SK-N-SH (cell line): ENCODE measurements at regions not wholly inside any gene's neighbourhood (a gene's known extent, or its start where the extent isn't known, plus 50 kb on each side); places are given as distances from the start of the nearest gene placed in this dataset.

Experiments
- CTCF ChIA-PET: fragments of 300-600, 350-600 bp; formaldehyde crosslinking; extraction: SDS; loops from one replicate; lab custom pipeline; 2021; lab: Yijun Ruan, JAX
- POLR2A ChIA-PET: fragments of 350-600 bp; sonication (Branson Sonifier 250); formaldehyde crosslinking; extraction: SDS; loops from one replicate; lab custom pipeline; 2020; ENCODE audit warnings: antibody characterized with exemption, inconsistent platforms; lab: Yijun Ruan, JAX
- DNase-seq: peaks from one replicate; pipeline ENCODE4 v3.0.0; 2012
- H2AFZ ChIP-seq: fragments of 200-600 bp; sonication (generic); 2 replicates; pipeline ENCODE4 v1.8.1; 2016; ENCODE audit warnings: antibody characterized with exemption, mild to moderate bottlenecking, low read depth
- H3F3A ChIP-seq: fragments of 200-600 bp; sonication (generic); replicated peaks from 2 replicates; pipeline ENCODE3; 2016; ENCODE audit warnings: antibody characterized with exemption, mild to moderate bottlenecking; ENCODE audit not compliant: insufficient read depth
- H3K27ac ChIP-seq, 2 experiments: fragments of 200-500 bp in 1 of 2; fragments of 200-600 bp in 1 of 2; sonication (Bioruptor generic) in 1 of 2; sonication (generic), shearing (Covaris generic) in 1 of 2; 2 replicates each; pipeline versions ENCODE4 v1.5.1 to v1.6.1; 2014 to 2016; ENCODE audit warnings: low read depth in 2 of 2, inconsistent platforms in 1 of 2, low read length in 1 of 2, mild to moderate bottlenecking in 1 of 2, mixed read lengths in 1 of 2
- H3K27me3 ChIP-seq: fragments of 200-600 bp; sonication (generic), shearing (Covaris generic); 2 replicates; pipeline ENCODE4 v1.6.1; 2016; ENCODE audit warnings: mixed run types; ENCODE audit not compliant: insufficient read depth
- H3K36me3 ChIP-seq, 2 experiments: fragments of 200-500 bp in 1 of 2; fragments of 200-600 bp in 1 of 2; sonication (Bioruptor generic) in 1 of 2; sonication (generic) in 1 of 2; replicated peaks in 1 of 2; 2 replicates each; pipeline versions ENCODE3 to v1.5.1; 2014 to 2016; ENCODE audit warnings: low read length in 1 of 2, mild to moderate bottlenecking in 1 of 2; ENCODE audit not compliant: insufficient read depth in 2 of 2, control insufficient read depth in 1 of 2
- H3K4me1 ChIP-seq, 2 experiments: fragments of 200-500 bp in 1 of 2; fragments of 200-600 bp in 1 of 2; sonication (Bioruptor generic) in 1 of 2; sonication (generic), shearing (Covaris generic) in 1 of 2; 2 replicates each; pipeline versions ENCODE4 v1.5.1 to v1.6.1; 2014 to 2016; ENCODE audit warnings: low read depth in 1 of 2, low read length in 1 of 2, mixed run types in 1 of 2; ENCODE audit not compliant: insufficient read depth in 2 of 2, control insufficient read depth in 1 of 2
- H3K4me2 ChIP-seq: fragments of 200-600 bp; sonication (generic), shearing (Covaris generic); 2 replicates; pipeline ENCODE4 v1.6.1; 2017; ENCODE audit warnings: mixed run types
- H3K4me3 ChIP-seq, 2 experiments: fragments of 200-500 bp in 1 of 2; fragments of 200-600 bp in 1 of 2; sonication (Bioruptor generic) in 1 of 2; sonication (generic), shearing (Covaris generic) in 1 of 2; 2 replicates each; pipeline versions ENCODE4 v1.5.1 to v1.8.1; 2014 to 2016; ENCODE audit warnings: low read depth in 2 of 2, inconsistent platforms in 1 of 2, low read length in 1 of 2, mild to moderate bottlenecking in 1 of 2, mixed read lengths in 1 of 2, moderate library complexity in 1 of 2
- H3K79me2 ChIP-seq: fragments of 200-600 bp; sonication (generic); 2 replicates; pipeline ENCODE4 v1.8.1; 2017; ENCODE audit warnings: mild to moderate bottlenecking; ENCODE audit not compliant: insufficient read depth
- H3K9ac ChIP-seq: fragments of 200-600 bp; sonication (generic); 2 replicates; pipeline ENCODE4 v1.6.1; 2017; ENCODE audit warnings: mixed run types
- H3K9me2 ChIP-seq: fragments of 200-600 bp; sonication (generic); 2 replicates; pipeline ENCODE4 v1.6.1; 2017; ENCODE audit warnings: mixed run types
- H3K9me3 ChIP-seq: fragments of 200-600 bp; sonication (generic); 2 replicates; pipeline ENCODE4 v1.6.1; 2017; ENCODE audit warnings: mixed run types, mild to moderate bottlenecking, moderate library complexity
- H4K20me1 ChIP-seq: fragments of 200-600 bp; sonication (generic); 2 replicates; pipeline ENCODE4 v1.6.1; 2017; ENCODE audit warnings: mild to moderate bottlenecking, mixed run types; ENCODE audit not compliant: insufficient read depth
- CHD2 ChIP-seq: fragments of 150-350 bp; IDR thresholded peaks from 2 replicates; pipeline ENCODE4 v1.6.1; 2018; ENCODE audit warnings: low read length; ENCODE audit not compliant: partially characterized antibody
- CTCF ChIP-seq: fragments of 200-600 bp; sonication (generic); IDR thresholded peaks from 2 replicates; pipeline ENCODE4 v1.6.1; 2017; ENCODE audit warnings: antibody characterized with exemption, mild to moderate bottlenecking, moderate library complexity
- ELF1 ChIP-seq: IDR thresholded peaks from 2 replicates; pipeline ENCODE4 v1.4.0; 2012
- EZH2phosphoT487 ChIP-seq: fragments of 200-600 bp; sonication (generic); IDR thresholded peaks from 2 replicates; pipeline ENCODE4 v1.6.1; 2017; ENCODE audit warnings: low read depth, mixed run types, mild to moderate bottlenecking, antibody characterized with exemption, moderate library complexity, borderline replicate concordance
- FOSL2 ChIP-seq: IDR thresholded peaks from 2 replicates; pipeline ENCODE4 v1.4.0; 2012; ENCODE audit warnings: low read depth, mild to moderate bottlenecking, moderate library complexity, borderline replicate concordance
- FOXJ3 ChIP-seq: sonication (generic); formaldehyde crosslinking; IDR thresholded peaks from 2 replicates; pipeline ENCODE4 v1.5.1; 2020; ENCODE audit warnings: mild to moderate bottlenecking, missing genetic modification reagents
- FOXM1 ChIP-seq: IDR thresholded peaks from 2 replicates; pipeline ENCODE4 v1.4.0; 2012; ENCODE audit warnings: low read depth, mild to moderate bottlenecking
- MAX ChIP-seq: IDR thresholded peaks from 2 replicates; pipeline ENCODE4 v1.4.0; 2012; ENCODE audit warnings: low read depth
- MXI1 ChIP-seq: IDR thresholded peaks from 2 replicates; pipeline ENCODE4 v1.6.1; 2012; ENCODE audit warnings: mild to moderate bottlenecking, low read depth, low read length, improper control_type of control experiment
- NRF1 ChIP-seq: IDR thresholded peaks from 2 replicates; pipeline ENCODE4 v1.6.1; 2012; ENCODE audit warnings: low read depth, mild to moderate bottlenecking, low read length
- RCOR1 ChIP-seq: fragments of 150-350 bp; IDR thresholded peaks from 2 replicates; pipeline ENCODE4 v1.6.1; 2017; ENCODE audit warnings: antibody characterized with exemption, low read length
- REST ChIP-seq: IDR thresholded peaks from 2 replicates; pipeline ENCODE4 v1.6.1; 2012; ENCODE audit warnings: mild to moderate bottlenecking, low read depth, low read length, moderate library complexity
- RFX5 ChIP-seq: IDR thresholded peaks from 2 replicates; pipeline ENCODE4 v1.6.1; 2012; ENCODE audit warnings: mild to moderate bottlenecking, improper control_type of control experiment, low read length
- SMC3 ChIP-seq: IDR thresholded peaks from 2 replicates; pipeline ENCODE4 v1.6.1; 2012; ENCODE audit warnings: low read depth, low read length, improper control_type of control experiment
- TAF1 ChIP-seq: IDR thresholded peaks from 2 replicates; pipeline ENCODE4 v1.6.1; 2012; ENCODE audit warnings: low read depth, mild to moderate bottlenecking, low read length, moderate library complexity, borderline replicate concordance
- TCF12 ChIP-seq: IDR thresholded peaks from 2 replicates; pipeline ENCODE4 v1.4.0; 2012
- TEAD4 ChIP-seq: IDR thresholded peaks from 2 replicates; pipeline ENCODE4 v1.4.0; 2012; ENCODE audit warnings: mild to moderate bottlenecking, borderline replicate concordance; ENCODE audit not compliant: insufficient read depth
- USF2 ChIP-seq: fragments of 150-350 bp; IDR thresholded peaks from 2 replicates; pipeline ENCODE4 v1.6.1; 2017; ENCODE audit warnings: antibody characterized with exemption, low read length, low read depth, borderline replicate concordance
- YY1 ChIP-seq: IDR thresholded peaks from 2 replicates; pipeline ENCODE4 v1.4.0; 2012; ENCODE audit warnings: low read depth, mild to moderate bottlenecking
- ZBTB33 ChIP-seq: IDR thresholded peaks from 2 replicates; pipeline ENCODE4 v1.4.0; 2012; ENCODE audit warnings: low read depth, borderline replicate concordance
- WGBS: methylation state at CpG from one replicate; pipeline ENCODE4 v1.1.6; 2017; ENCODE audit warnings: low lambda C conversion rate; 5-methylcytosine and 5-hydroxymethylcytosine counted together

- CTCF ChIA-PET, result no interaction called here
- no peaks in the 10 kb centered on the region for H3K36me3 ChIP-seq
- TF ChIP-seq ELF1 (no peak), FOXM1 (no peak), FOXJ3 (no peak), MXI1 (no peak), EZH2phosphoT487 (no peak), REST (no peak), CTCF (no peak), TEAD4 (no peak), ZBTB33 (no peak), RCOR1 (no peak), RFX5 (no peak), FOSL2 (no peak), MAX (no peak), CHD2 (no peak), USF2 (no peak), TCF12 (no peak), YY1 (no peak), TAF1 (no peak), SMC3 (no peak), NRF1 (no peak)
- H3K4me3 ChIP-seq, result no peak overlapping the region
- DNase-seq, result no peak
- H3K27ac ChIP-seq, result no peak overlapping the region
- H3K9ac ChIP-seq, result no peak overlapping the region
- H2AFZ ChIP-seq, result no peak overlapping the region
- H3K27me3 ChIP-seq, result no peaks in the 10 kb centered on the region
- POLR2A ChIA-PET, result no interaction called here
- no peaks in the 10 kb centered on the region; a peak in 1 of 4 replicates for H3K4me1 ChIP-seq
- no peaks in the 10 kb centered on the region for H3K9me2 ChIP-seq
- no peak overlapping the region for H3K4me2 ChIP-seq
- H3K79me2 ChIP-seq, result no peaks in the 10 kb centered on the region
- H3K9me3 ChIP-seq, result no peaks in the 10 kb centered on the region
- H4K20me1 ChIP-seq, result no peaks in the 10 kb centered on the region
- WGBS, result 81% methylated on average over 2 of the region's 2 CpGs
- no peaks in the 10 kb centered on the region for H3F3A ChIP-seq
These were observed 647.2 kb upstream of the CDH2 start for GRCh38 chr18:28824183-28824574.
